T-cell (primary cell): ENCODE measurements at regions not wholly inside any gene's neighbourhood (a gene's known extent, or its start where the extent isn't known, plus 50 kb on each side); places are given as distances from the start of the nearest gene placed in this dataset.

ENCODE experiments used
- ATAC-seq, 4 experiments: fragments of 200-7000 bp in 3 of 4; fragments of 150-1000 bp in 1 of 4; cut with Tn5 transposase; replicated peaks in 1 of 4; 1 replicate in 3 of 4; 2 replicates in 1 of 4; pipeline ENCODE4 v1.10.0; 2021; ENCODE audit warnings: moderate library complexity in 3 of 4, mild to moderate bottlenecking in 2 of 4, moderate number of reproducible peaks in 1 of 4
- CTCF ChIA-PET, 2 donors: fragments of 300-600 bp; sonication (Branson Sonifier 250); formaldehyde crosslinking; loops; one replicate each; lab custom pipeline; 2022; ENCODE audit warnings: antibody characterized with exemption in 2 of 2; lab: Charles Lee
- POLR2A ChIA-PET, 2 donors: fragments of 300-600 bp; sonication (Branson Sonifier 250); formaldehyde crosslinking; loops; one replicate each; lab custom pipeline; 2022; ENCODE audit warnings: antibody characterized with exemption in 2 of 2; lab: Charles Lee
- DNase-seq, 35 experiments: peaks; one replicate each; pipeline versions ENCODE4 v3.0.0 to v3.0.0-alpha.2; 2013 to 2023
- H3K27ac ChIP-seq: one replicate; pipeline ENCODE4 v1.5.1; 2013; ENCODE audit warnings: low read length
- H3K27me3 ChIP-seq, 2 experiments: replicated peaks in 1 of 2; 1 replicate in 1 of 2; 2 replicates in 1 of 2; pipeline versions ENCODE4 v1.6.1 to v1.7.0; 2013; ENCODE audit warnings: low read length in 1 of 2, mixed read lengths in 1 of 2; ENCODE audit not compliant: control insufficient read depth in 2 of 2, insufficient read depth in 2 of 2; ENCODE audit errors: extremely low read depth in 1 of 2
- H3K36me3 ChIP-seq, 2 donors: 1 replicate in 1 of 2; 2 replicates in 1 of 2; pipeline versions ENCODE4 v1.6.1 to v1.7.0; 2013; ENCODE audit warnings: low read length in 1 of 2; ENCODE audit not compliant: control insufficient read depth in 2 of 2, insufficient read depth in 1 of 2; ENCODE audit errors: extremely low read depth in 1 of 2
- H3K4me1 ChIP-seq, 2 experiments: 1 replicate in 1 of 2; 2 replicates in 1 of 2; pipeline versions ENCODE4 v1.6.1 to v1.7.0; 2013; ENCODE audit warnings: low read length in 2 of 2, mixed read lengths in 1 of 2; ENCODE audit not compliant: insufficient read depth in 2 of 2, control insufficient read depth in 1 of 2; ENCODE audit errors: extremely low read depth in 1 of 2
- H3K4me3 ChIP-seq, 2 donors: 1 replicate in 1 of 2; 2 replicates in 1 of 2; pipeline versions ENCODE4 v1.5.1 to v1.7.0; 2013; ENCODE audit warnings: mild to moderate bottlenecking in 2 of 2, low read length in 1 of 2, moderate library complexity in 1 of 2; ENCODE audit not compliant: control insufficient read depth in 1 of 2; ENCODE audit errors: extremely low read depth in 1 of 2
- H3K9me3 ChIP-seq: 2 replicates; pipeline ENCODE4 v1.7.0; 2013
- H3K27ac Mint-ChIP-seq, 2 donors: one replicate each; pipeline ENCODE4 v1.8.0; 2020 to 2021; ENCODE audit warnings: mild to moderate bottlenecking in 2 of 2, mixed read lengths in 2 of 2
- H3K27me3 Mint-ChIP-seq, 2 donors: one replicate each; pipeline ENCODE4 v1.8.0; 2021 to 2022; ENCODE audit warnings: mixed read lengths in 2 of 2
- H3K36me3 Mint-ChIP-seq: one replicate; pipeline ENCODE4 v1.8.0; 2021; ENCODE audit warnings: mixed read lengths
- H3K4me1 Mint-ChIP-seq, 3 donors: one replicate each; pipeline ENCODE4 v1.8.0; 2020 to 2022; ENCODE audit warnings: mixed read lengths in 3 of 3, mild to moderate bottlenecking in 1 of 3
- H3K4me3 Mint-ChIP-seq, 3 donors: one replicate each; pipeline ENCODE4 v1.8.0; 2020 to 2022; ENCODE audit warnings: mild to moderate bottlenecking in 3 of 3, mixed read lengths in 3 of 3, moderate library complexity in 3 of 3
- H3K9me3 Mint-ChIP-seq, 3 donors: one replicate each; pipeline ENCODE4 v1.8.0; 2020 to 2022; ENCODE audit warnings: mixed read lengths in 3 of 3
- WGBS: methylation state at CpG from one replicate; pipeline ENCODE4 v1.1.5; 2013; ENCODE audit warnings: missing lambda C conversion rate; ENCODE audit not compliant: insufficient coverage; 5-methylcytosine and 5-hydroxymethylcytosine counted together

DNA sequence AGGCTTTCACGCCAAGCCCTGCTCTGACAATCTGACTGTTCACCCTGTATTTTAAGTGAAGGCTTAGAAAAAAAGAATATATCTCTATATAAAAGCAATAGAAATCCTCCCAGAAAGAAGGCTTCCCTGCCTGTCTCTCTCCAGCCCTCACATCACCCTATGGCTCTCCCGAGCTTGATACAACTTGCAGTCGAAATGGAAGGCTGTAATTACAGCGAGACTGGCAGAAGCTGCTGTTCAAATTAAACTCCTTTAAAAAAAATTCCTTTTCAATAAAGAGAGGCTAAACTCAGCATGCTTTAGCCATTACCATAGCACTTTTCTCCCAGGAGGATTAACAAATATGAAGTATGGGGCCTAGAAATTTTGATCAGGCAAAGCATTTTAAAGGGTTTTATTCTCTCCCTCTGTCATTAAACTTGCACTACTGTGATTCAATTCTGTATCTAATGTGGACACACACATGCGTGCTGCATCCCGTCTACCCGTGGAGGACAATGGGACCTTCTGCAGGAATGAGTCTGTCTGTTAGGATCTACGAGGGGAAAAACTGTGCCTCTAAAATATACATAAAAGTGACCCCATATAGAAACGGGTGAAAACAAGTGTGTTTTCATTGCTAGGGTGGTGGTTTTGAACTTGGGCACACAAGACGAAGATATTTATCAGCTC is 223.8 kb downstream of the USP6NL start:
- no peaks in the 10 kb centered on the region for H3K9me3 ChIP-seq
- Mint-ChIP-seq H3K27me3 (no peaks in the 10 kb centered on the region), H3K36me3 (no peaks in the 10 kb centered on the region), H3K9me3 (no peaks in the 10 kb centered on the region), H3K27ac (no peak overlapping the region), H3K4me1 (no peaks in the 10 kb centered on the region), H3K4me3 (no peak overlapping the region)
- WGBS = 75% methylated on average over 2 of the region's 10 CpGs
- POLR2A ChIA-PET = no interaction called here
- no peak overlapping the region for H3K4me3 ChIP-seq
- H3K27ac ChIP-seq = no peak overlapping the region
- no peak for DNase-seq
- no peaks in the 10 kb centered on the region for H3K27me3 ChIP-seq
- H3K36me3 ChIP-seq = no peaks in the 10 kb centered on the region
- no peak for ATAC-seq
- no peaks in the 10 kb centered on the region for H3K4me1 ChIP-seq
- CTCF ChIA-PET = no interaction called here

DNA sequence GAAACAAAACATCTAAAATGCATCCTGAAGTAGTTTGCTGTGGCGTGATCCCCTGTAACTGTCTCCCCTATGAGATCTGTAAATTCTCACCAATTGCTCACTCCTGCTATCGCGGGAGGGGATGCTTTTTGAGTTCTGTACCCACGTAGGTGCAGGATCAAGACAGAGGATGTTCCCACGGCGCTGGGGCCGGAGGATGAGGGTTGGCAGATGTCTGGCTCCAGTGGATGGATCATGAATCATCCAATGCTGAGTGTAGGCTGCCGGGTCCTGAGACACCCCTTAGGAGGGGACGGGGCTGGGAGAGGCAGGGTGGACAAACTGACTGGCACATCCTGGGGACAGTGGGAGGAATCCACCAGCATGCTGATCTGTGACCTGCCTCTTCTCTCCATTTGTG is 224.4 kb downstream of the USP6NL start:
- Histone ChIP-seq H3K4me3 (no peak overlapping the region), H3K27me3 (no peaks in the 10 kb centered on the region), H3K4me1 (no peaks in the 10 kb centered on the region), H3K9me3 (no peaks in the 10 kb centered on the region), H3K27ac (no peak overlapping the region), H3K36me3 (no peaks in the 10 kb centered on the region)
- ChIA-PET CTCF (no interaction called here), POLR2A (no interaction called here)
- Mint-ChIP-seq H3K4me1 (no peaks in the 10 kb centered on the region), H3K4me3 (no peak overlapping the region), H3K27ac (no peak overlapping the region), H3K36me3 (no peaks in the 10 kb centered on the region), H3K27me3 (no peaks in the 10 kb centered on the region), H3K9me3 (no peaks in the 10 kb centered on the region)
- 95% methylated on average over 6 of the region's 9 CpGs for WGBS
- no peak for ATAC-seq
- no peak for DNase-seq
